HFFc6 (cell line): ENCODE measurements at regions not wholly inside any gene's neighbourhood (a gene's known extent, or its start where the extent isn't known, plus 50 kb on each side); places are given as distances from the start of the nearest gene placed in this dataset.

Experiments
- DNase-seq: peaks from one replicate; pipeline ENCODE4 v3.0.0-alpha.2; 2018
- H3K27ac Mint-ChIP-seq: 2 replicates; pipeline ENCODE4 v1.8.0; 2020; ENCODE audit warnings: mild to moderate bottlenecking, mixed read lengths
- H3K27me3 Mint-ChIP-seq: 2 replicates; pipeline ENCODE4 v1.8.0; 2021; ENCODE audit warnings: mild to moderate bottlenecking, moderate library complexity, mixed read lengths; ENCODE audit not compliant: insufficient read depth
- H3K36me3 Mint-ChIP-seq: 2 replicates; pipeline ENCODE4 v1.8.0; 2021; ENCODE audit warnings: low read depth, mixed read lengths
- H3K4me1 Mint-ChIP-seq: 2 replicates; pipeline ENCODE4 v1.8.0; 2020; ENCODE audit warnings: low read depth, mixed read lengths
- H3K4me3 Mint-ChIP-seq: 2 replicates; pipeline ENCODE4 v1.8.0; 2020; ENCODE audit warnings: mild to moderate bottlenecking, moderate library complexity, mixed read lengths
- H3K9me3 Mint-ChIP-seq: 2 replicates; pipeline ENCODE4 v1.8.0; 2020; ENCODE audit warnings: mild to moderate bottlenecking, mixed read lengths
- TF ChIP-seq, protein P1 (sequence below): fragments of 200-600 bp; sonication (generic); IDR thresholded peaks from 2 replicates; pipeline ENCODE4 v1.5.0; 2021; ENCODE audit warnings: antibody characterized with exemption, mild to moderate bottlenecking

DNA sequence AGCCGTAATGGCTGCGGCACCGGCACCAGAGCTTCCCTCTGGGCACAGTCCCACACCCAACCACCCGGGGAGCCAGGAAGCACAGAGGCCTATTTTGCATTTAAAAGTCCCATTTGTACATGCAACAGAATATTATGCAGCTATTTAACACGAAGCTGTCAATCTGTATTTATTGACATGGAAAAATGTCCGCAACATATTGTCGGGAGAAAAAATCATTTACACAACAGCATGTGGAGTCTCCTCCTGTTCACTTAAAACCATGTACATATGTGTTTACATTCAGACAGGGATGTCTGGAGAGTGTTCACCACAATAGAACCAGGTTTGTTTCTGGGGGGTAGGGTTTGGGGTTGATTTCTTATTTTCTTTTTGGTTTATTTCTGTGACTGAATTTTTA, 63.4 kb upstream of the GRIK3 start:
- Mint-ChIP-seq H3K9me3 (peaks cover 70% of the 10 kb centered on the region), H3K27me3 (no peaks in the 10 kb centered on the region), H3K27ac (no peak overlapping the region), H3K36me3 (peaks cover 17% of the 10 kb centered on the region; the same call in 1 of the 2 replicates), H3K4me1 (no peaks in the 10 kb centered on the region), H3K4me3 (no peak overlapping the region)
- TF ChIP-seq, protein P1, sequence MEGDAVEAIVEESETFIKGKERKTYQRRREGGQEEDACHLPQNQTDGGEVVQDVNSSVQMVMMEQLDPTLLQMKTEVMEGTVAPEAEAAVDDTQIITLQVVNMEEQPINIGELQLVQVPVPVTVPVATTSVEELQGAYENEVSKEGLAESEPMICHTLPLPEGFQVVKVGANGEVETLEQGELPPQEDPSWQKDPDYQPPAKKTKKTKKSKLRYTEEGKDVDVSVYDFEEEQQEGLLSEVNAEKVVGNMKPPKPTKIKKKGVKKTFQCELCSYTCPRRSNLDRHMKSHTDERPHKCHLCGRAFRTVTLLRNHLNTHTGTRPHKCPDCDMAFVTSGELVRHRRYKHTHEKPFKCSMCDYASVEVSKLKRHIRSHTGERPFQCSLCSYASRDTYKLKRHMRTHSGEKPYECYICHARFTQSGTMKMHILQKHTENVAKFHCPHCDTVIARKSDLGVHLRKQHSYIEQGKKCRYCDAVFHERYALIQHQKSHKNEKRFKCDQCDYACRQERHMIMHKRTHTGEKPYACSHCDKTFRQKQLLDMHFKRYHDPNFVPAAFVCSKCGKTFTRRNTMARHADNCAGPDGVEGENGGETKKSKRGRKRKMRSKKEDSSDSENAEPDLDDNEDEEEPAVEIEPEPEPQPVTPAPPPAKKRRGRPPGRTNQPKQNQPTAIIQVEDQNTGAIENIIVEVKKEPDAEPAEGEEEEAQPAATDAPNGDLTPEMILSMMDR = no peak
- DNase-seq = no peak

DNA sequence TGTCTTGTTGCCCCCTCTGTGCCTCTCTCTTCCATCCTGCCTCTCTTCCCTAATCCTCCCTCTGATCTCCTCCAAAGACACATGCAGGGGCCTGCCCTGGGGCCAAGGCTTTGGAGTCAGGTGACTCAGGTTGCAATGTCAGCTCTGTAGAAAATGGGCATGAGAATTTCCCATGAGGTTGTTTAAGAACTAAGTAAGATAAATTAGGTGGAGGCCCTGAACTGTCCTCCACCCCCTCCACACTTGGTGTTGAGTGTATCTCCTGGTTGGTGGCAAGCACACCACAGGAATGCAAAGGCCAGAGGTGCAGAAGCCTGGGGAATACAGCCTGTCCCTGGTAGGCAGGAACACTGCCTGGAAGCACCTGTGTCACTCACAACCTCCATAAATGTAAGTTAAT, 63.9 kb upstream of the GRIK3 start:
- H3K9me3 Mint-ChIP-seq = peaks cover 70% of the 10 kb centered on the region
- peaks cover 21% of the 10 kb centered on the region; the same call in 1 of the 2 replicates for H3K36me3 Mint-ChIP-seq
- no peaks in the 10 kb centered on the region for H3K4me1 Mint-ChIP-seq
- TF ChIP-seq, protein P1 = no peak
- H3K27ac Mint-ChIP-seq = no peak overlapping the region
- H3K27me3 Mint-ChIP-seq = no peaks in the 10 kb centered on the region; the same call in 1 of the 2 replicates
- no peak for DNase-seq
- no peak overlapping the region for H3K4me3 Mint-ChIP-seq

DNA sequence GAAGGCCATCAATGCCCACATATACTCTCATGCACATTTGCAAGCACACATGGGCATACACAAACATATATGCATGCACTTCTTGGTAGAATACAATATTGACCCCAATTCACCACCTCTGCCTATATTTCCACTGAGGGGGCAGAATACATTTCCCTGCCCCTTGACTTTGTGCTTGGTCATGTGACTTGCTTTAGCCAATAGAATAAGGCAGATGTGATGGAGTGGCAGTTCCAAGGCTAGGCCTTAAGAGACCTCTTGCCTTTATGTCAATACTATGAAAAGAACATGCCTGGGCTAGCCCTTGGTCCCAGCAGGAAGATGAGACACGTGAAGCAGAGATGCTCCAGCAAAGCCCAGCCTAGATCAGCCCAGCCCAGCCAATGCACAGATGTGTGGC, 66.0 kb upstream of the GRIK3 start:
- Mint-ChIP-seq H3K4me3 (no peak overlapping the region), H3K27me3 (no peaks in the 10 kb centered on the region; the same call in 1 of the 2 replicates), H3K9me3 (peaks cover 58% of the 10 kb centered on the region), H3K4me1 (no peaks in the 10 kb centered on the region), H3K27ac (no peak overlapping the region), H3K36me3 (peaks cover 14% of the 10 kb centered on the region; the same call in 1 of the 2 replicates)
- DNase-seq = no peak
- TF ChIP-seq, protein P1 = no peak

DNA sequence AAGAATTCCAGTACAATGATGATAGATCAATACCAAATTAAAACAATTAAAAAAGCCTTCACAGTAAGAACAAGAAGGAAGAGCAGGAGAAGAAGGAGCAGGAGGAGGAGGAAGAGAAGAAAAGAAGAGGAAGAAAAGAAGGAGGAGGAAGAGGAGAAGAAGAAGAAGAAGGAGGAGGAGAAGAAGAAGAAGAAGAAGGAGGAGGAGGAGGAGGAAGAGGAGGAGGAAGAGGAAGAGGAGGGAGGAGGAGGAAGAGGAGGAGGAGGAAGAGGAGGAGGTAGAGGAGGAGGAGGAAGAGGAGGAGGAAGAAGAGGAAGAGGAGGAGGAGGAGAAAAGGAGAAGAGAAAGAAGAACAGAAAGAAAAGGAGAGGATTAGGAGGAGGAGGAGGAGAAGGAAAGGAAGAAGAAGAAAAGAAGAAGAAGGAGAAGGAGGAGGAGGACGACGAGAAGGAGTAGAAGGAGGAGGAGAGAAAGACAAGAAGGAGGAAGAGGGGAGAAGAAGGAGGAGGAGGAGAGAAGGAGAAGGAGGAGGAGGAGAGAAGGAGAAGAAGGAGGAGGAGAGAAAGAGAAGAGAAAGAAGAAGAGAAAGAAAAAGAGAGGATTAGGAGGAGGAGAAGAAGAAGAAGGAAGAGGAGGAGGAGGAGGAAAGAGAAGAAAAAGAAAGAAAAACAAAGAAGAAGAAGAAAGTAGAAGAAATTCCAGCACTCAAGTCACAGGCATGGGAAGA, 68.5 kb upstream of the GRIK3 start:
- Mint-ChIP-seq H3K27ac (no peak overlapping the region), H3K27me3 (no peaks in the 10 kb centered on the region; the same call in 1 of the 2 replicates), H3K36me3 (peaks cover 14% of the 10 kb centered on the region; the same call in 1 of the 2 replicates), H3K4me1 (no peaks in the 10 kb centered on the region), H3K9me3 (peaks cover 39% of the 10 kb centered on the region), H3K4me3 (no peak overlapping the region)
- TF ChIP-seq, protein P1 = no peak
- DNase-seq = no peak

DNA sequence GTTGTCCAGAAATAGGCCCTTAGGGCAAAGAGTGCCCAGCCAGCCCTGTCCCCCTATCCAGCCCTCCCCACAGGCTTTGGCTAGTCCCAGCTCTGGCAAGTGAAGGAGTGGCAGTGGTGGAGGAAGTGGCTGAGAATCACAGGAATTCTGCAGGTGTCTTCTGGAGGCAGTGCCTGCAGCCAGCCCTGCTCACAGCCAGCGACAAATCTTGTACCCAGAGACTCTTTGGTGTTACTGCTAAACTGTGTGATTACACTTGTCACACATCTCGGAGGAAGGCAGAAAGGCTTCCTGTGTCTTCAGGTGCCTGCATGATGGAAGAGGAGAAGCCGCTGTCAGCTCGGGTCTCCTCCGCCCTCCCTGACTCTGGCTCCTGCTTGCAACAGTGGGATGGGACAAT, 71.6 kb upstream of the GRIK3 start:
- Mint-ChIP-seq H3K27me3 (no peaks in the 10 kb centered on the region; the same call in 1 of the 2 replicates), H3K9me3 (peaks cover 42% of the 10 kb centered on the region), H3K36me3 (peaks cover 14% of the 10 kb centered on the region; the same call in 1 of the 2 replicates), H3K4me3 (no peak overlapping the region), H3K4me1 (no peaks in the 10 kb centered on the region), H3K27ac (no peak overlapping the region)
- DNase-seq = no peak
- TF ChIP-seq, protein P1 = no peak
